GM12878 (cell line): ENCODE measurements at regions not wholly inside any gene's neighbourhood (a gene's known extent, or its start where the extent isn't known, plus 50 kb on each side); places are given as distances from the start of the nearest gene placed in this dataset.

Experiments used
- ATAC-seq: fragments of 200-7000 bp; cut with Tn5 transposase; 3 replicates; pipeline ENCODE4 v1.9.1; 2020; ENCODE audit warnings: mild to moderate bottlenecking, moderate library complexity
- BruUV-seq: library from RNA; stranded (reverse); fragments of 400-500 nt; replicated peaks from 2 replicates; lab custom pipeline; 2021; lab: Mats Ljungman, UMichigan
- CTCF ChIA-PET: fragments of 300-600 bp; sonication (Branson Sonifier 250); formaldehyde crosslinking; extraction: SDS; loops from one replicate; lab custom pipeline; 2021; ENCODE audit warnings: inconsistent platforms; lab: Yijun Ruan, JAX
- POLR2A ChIA-PET: fragments of 350-600 bp; formaldehyde crosslinking; extraction: SDS; loops from one replicate; lab custom pipeline; 2021; ENCODE audit warnings: inconsistent platforms; lab: Charles Lee
- RAD21 ChIA-PET: fragments of 300-600 bp; sonication (Branson Sonifier 250); formaldehyde crosslinking; loops from one replicate; lab custom pipeline; 2023; ENCODE audit warnings: antibody characterized with exemption; ENCODE audit not compliant: unreplicated experiment; lab: Charles Lee
- SMC1A ChIA-PET: fragments of 300-600 bp; sonication (Branson Sonifier 250); formaldehyde crosslinking; loops from one replicate; lab custom pipeline; 2023; ENCODE audit not compliant: unreplicated experiment, uncharacterized antibody; lab: Charles Lee
- DNase-seq: peaks from one replicate; pipeline ENCODE4 v3.0.0-alpha.2; 2011; ENCODE audit warnings: low read depth, low spot score
- FAIRE-seq: peaks from 3 replicates; lab custom pipeline; 2011; peaks lifted over from hg19 to GRCh38; lab: Jason Lieb, UNC
- H2AFZ ChIP-seq: 2 replicates; pipeline ENCODE4 v1.6.0; 2011; ENCODE audit warnings: low read depth, low read length, control low read depth; ENCODE audit not compliant: control insufficient read depth
- H3K27ac ChIP-seq: 2 replicates; pipeline ENCODE4 v1.5.1; 2011; ENCODE audit warnings: control low read depth; ENCODE audit not compliant: control insufficient read depth, insufficient read depth
- H3K27me3 ChIP-seq, 2 experiments: replicated peaks in 1 of 2; 2 replicates each; pipeline versions ENCODE4 v1.6.0 to v1.6.1; 2011; ENCODE audit warnings: low read length in 1 of 2; ENCODE audit not compliant: control insufficient read depth in 2 of 2, insufficient read depth in 2 of 2
- H3K36me3 ChIP-seq, 2 experiments: 2 replicates each; pipeline ENCODE4 v1.5.1; 2011; ENCODE audit warnings: low read length in 1 of 2; ENCODE audit not compliant: control insufficient read depth in 2 of 2, insufficient read depth in 2 of 2
- H3K4me1 ChIP-seq: 2 replicates; pipeline ENCODE4 v1.6.1; 2011; ENCODE audit warnings: mild to moderate bottlenecking, low read length, moderate library complexity, mixed read lengths; ENCODE audit not compliant: control insufficient read depth, insufficient read depth
- H3K4me2 ChIP-seq: 2 replicates; pipeline ENCODE4 v1.6.0; 2011; ENCODE audit warnings: control low read depth; ENCODE audit not compliant: control insufficient read depth, insufficient read depth
- H3K4me3 ChIP-seq: fragments of 200-600 bp; sonication (generic); 2 replicates; pipeline ENCODE4 v1.5.1; 2016
- H3K79me2 ChIP-seq: 2 replicates; pipeline ENCODE4 v1.6.0; 2011; ENCODE audit warnings: low read length; ENCODE audit not compliant: control insufficient read depth, insufficient read depth
- H3K9ac ChIP-seq: 2 replicates; pipeline ENCODE4 v1.8.0; 2011; ENCODE audit warnings: low read length, control low read depth, mixed read lengths; ENCODE audit not compliant: control insufficient read depth, insufficient read depth
- H3K9me3 ChIP-seq: replicated peaks from 3 replicates; pipeline ENCODE4 v1.5.1; 2011; ENCODE audit warnings: mild to moderate bottlenecking, low read length; ENCODE audit not compliant: control insufficient read depth, insufficient read depth
- H4K20me1 ChIP-seq: 2 replicates; pipeline ENCODE4 v1.6.0; 2011; ENCODE audit not compliant: control insufficient read depth, insufficient read depth
- ATF7 ChIP-seq: fragments of 450-650 bp; IDR thresholded peaks from 2 replicates; pipeline ENCODE4 v1.6.1; 2016; ENCODE audit warnings: low read depth, mild to moderate bottlenecking
- ELK1 ChIP-seq: IDR thresholded peaks from 2 replicates; pipeline ENCODE4 v1.6.1; 2012; ENCODE audit warnings: low read depth, low read length, improper control_type of control experiment
- HDGF ChIP-seq: fragments of 450-650 bp; IDR thresholded peaks from 2 replicates; pipeline ENCODE4 v1.6.1; 2016; ENCODE audit warnings: antibody characterized with exemption
- KLF5 ChIP-seq: fragments of 450-650 bp; IDR thresholded peaks from 2 replicates; pipeline ENCODE4 v1.6.1; 2014; ENCODE audit warnings: mild to moderate bottlenecking; ENCODE audit not compliant: partially characterized antibody
- NR2F1 ChIP-seq: fragments of 450-650 bp; conservative IDR thresholded peaks from 2 replicates; pipeline ENCODE4 v1.6.1; 2017; ENCODE audit warnings: mild to moderate bottlenecking
- TCF3 ChIP-seq: IDR thresholded peaks from 2 replicates; pipeline ENCODE4 v1.6.1; 2012; ENCODE audit warnings: low read depth, mild to moderate bottlenecking, low read length, borderline replicate concordance; ENCODE audit not compliant: insufficient read depth
- ZBTB33 ChIP-seq: fragments of 450-650 bp; IDR thresholded peaks from 2 replicates; pipeline ENCODE4 v1.6.1; 2017; ENCODE audit warnings: mild to moderate bottlenecking
- ZNF207 ChIP-seq: fragments of 450-650 bp; IDR thresholded peaks from 2 replicates; pipeline ENCODE4 v1.6.1; 2014; ENCODE audit warnings: antibody characterized with exemption, mild to moderate bottlenecking, borderline replicate concordance
- WGBS: methylation state at CpG from one replicate; pipeline ENCODE4 v1.1.6; 2016; ENCODE audit warnings: low lambda C conversion rate; ENCODE audit not compliant: insufficient replicate concordance, insufficient coverage; ENCODE audit errors: missing lambda C conversion rate; 5-methylcytosine and 5-hydroxymethylcytosine counted together
- in situ Hi-C: fragments of 300-500 bp; cut with MboI; formaldehyde crosslinking; loops from 9 replicates; pipeline ENCODE4 v1.14.3; 2018; ENCODE audit warnings: mixed read lengths
- intact Hi-C: fragments of 100-400 bp; cut with micrococcal nuclease; formaldehyde crosslinking; loops from one replicate; pipeline ENCODE4 v1.14.2; 2022; ENCODE audit not compliant: unreplicated experiment
- TF ChIP-seq, protein P1 (sequence below): fragments of 450-650 bp; IDR thresholded peaks from 2 replicates; pipeline ENCODE4 v1.6.1; 2018; ENCODE audit warnings: borderline replicate concordance, mild to moderate bottlenecking; ENCODE audit not compliant: partially characterized antibody
- TF ChIP-seq, protein P2 (sequence below): fragments of 450-650 bp; IDR thresholded peaks from 2 replicates; pipeline ENCODE4 v1.6.1; 2016; ENCODE audit warnings: mild to moderate bottlenecking
- TF ChIP-seq, protein P3 (sequence below): fragments of 450-650 bp; IDR thresholded peaks from 2 replicates; pipeline ENCODE4 v1.6.1; 2016; ENCODE audit warnings: mild to moderate bottlenecking

DNA sequence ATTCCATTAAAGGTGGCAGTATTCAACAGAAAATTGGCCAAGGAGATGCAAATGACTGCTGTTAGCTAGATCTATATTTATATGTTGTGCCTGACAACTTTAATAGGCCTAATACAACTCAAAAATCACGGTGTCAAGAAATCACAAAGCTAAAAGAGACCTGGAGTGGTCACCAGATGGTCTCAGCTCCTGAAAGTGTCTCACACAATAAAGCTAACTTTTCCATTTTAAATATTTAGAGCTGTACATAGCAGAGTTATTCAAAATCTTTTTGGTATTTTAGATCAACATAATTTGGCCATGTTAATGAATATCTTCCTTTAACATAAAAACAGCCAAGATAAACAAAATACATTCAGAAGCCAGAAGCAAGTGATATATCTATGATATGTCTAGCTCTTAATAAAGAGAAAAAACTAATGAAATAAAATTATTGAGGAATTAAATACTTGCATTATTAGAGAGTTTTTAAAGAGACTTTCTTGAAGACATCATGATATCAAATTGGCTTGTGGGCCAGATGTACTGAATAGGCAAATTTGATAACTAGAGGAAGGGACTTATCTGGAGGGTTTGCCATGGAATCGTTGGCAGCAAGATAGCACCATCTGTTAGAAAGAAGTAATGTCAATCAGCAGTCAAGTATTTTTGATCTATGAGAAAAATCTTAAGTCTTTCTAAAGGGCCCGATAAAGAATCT lies 84.9 kb upstream of the SCAF8 start:
- no peak overlapping the region for H3K27ac ChIP-seq
- RAD21 ChIA-PET: interaction anchor here (1.0 kb wide), 1 partner anchor 27 kb away, joined by 3 read pairs; no protein-coding TSS in a partner anchor
- intact Hi-C loops: no loop called here
- TF ChIP-seq TCF3 (no peak), KLF5 (no peak), ELK1 (no peak), HDGF (no peak), ZNF207 (no peak), NR2F1 (no peak), ZBTB33 (no peak), ATF7 (no peak)
- TF ChIP-seq, protein P1, sequence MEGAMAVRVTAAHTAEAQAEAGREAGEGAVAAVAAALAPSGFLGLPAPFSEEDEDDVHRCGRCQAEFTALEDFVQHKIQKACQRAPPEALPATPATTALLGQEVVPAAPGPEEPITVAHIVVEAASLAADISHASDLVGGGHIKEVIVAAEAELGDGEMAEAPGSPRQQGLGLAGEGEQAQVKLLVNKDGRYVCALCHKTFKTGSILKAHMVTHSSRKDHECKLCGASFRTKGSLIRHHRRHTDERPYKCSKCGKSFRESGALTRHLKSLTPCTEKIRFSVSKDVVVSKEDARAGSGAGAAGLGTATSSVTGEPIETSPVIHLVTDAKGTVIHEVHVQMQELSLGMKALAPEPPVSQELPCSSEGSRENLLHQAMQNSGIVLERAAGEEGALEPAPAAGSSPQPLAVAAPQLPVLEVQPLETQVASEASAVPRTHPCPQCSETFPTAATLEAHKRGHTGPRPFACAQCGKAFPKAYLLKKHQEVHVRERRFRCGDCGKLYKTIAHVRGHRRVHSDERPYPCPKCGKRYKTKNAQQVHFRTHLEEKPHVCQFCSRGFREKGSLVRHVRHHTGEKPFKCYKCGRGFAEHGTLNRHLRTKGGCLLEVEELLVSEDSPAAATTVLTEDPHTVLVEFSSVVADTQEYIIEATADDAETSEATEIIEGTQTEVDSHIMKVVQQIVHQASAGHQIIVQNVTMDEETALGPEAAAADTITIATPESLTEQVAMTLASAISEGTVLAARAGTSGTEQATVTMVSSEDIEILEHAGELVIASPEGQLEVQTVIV: no peak
- TF ChIP-seq, protein P2, sequence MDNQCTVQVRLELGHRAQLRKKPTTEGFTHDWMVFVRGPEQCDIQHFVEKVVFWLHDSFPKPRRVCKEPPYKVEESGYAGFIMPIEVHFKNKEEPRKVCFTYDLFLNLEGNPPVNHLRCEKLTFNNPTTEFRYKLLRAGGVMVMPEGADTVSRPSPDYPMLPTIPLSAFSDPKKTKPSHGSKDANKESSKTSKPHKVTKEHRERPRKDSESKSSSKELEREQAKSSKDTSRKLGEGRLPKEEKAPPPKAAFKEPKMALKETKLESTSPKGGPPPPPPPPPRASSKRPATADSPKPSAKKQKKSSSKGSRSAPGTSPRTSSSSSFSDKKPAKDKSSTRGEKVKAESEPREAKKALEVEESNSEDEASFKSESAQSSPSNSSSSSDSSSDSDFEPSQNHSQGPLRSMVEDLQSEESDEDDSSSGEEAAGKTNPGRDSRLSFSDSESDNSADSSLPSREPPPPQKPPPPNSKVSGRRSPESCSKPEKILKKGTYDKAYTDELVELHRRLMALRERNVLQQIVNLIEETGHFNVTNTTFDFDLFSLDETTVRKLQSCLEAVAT: no peak
- TF ChIP-seq, protein P3, sequence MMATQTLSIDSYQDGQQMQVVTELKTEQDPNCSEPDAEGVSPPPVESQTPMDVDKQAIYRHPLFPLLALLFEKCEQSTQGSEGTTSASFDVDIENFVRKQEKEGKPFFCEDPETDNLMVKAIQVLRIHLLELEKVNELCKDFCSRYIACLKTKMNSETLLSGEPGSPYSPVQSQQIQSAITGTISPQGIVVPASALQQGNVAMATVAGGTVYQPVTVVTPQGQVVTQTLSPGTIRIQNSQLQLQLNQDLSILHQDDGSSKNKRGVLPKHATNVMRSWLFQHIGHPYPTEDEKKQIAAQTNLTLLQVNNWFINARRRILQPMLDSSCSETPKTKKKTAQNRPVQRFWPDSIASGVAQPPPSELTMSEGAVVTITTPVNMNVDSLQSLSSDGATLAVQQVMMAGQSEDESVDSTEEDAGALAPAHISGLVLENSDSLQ: no peak
- TF ChIP-seq, all 136 proteins: peak for 0
- ATAC-seq (no peak), DNase-seq (no peak), FAIRE-seq (no peak)
- Histone ChIP-seq H4K20me1 (no peaks in the 10 kb centered on the region), H3K27me3 (no peaks in the 10 kb centered on the region), H3K36me3 (no peaks in the 10 kb centered on the region), H2AFZ (no peak overlapping the region), H3K9me3 (no peaks in the 10 kb centered on the region; the same call in 2 of the 3 replicates), H3K4me3 (no peak overlapping the region), H3K79me2 (no peaks in the 10 kb centered on the region), H3K4me2 (no peak overlapping the region), H3K4me1 (no peaks in the 10 kb centered on the region), H3K9ac (no peak overlapping the region)
- POLR2A ChIA-PET: no interaction called here
- WGBS: 44% methylated on average over 3 of the region's 3 CpGs
- BruUV-seq: no TSS peak
- SMC1A ChIA-PET: interaction anchor here (0.8 to 0.9 kb wide), 2 partner anchors 14 to 50 kb away, joined by 3 read pairs; no protein-coding TSS in a partner anchor
- in situ Hi-C loops: no loop called here
- CTCF ChIA-PET: interaction anchor here (0.7 kb wide), 1 partner anchor 27 kb away, joined by 3 read pairs; no protein-coding TSS in a partner anchor
